HEK293 (cell line): ENCODE measurements at regions not wholly inside any gene's neighbourhood (a gene's known extent, or its start where the extent isn't known, plus 50 kb on each side); places are given as distances from the start of the nearest gene placed in this dataset.

ENCODE experiments used
- CTCF ChIA-PET: fragments of 350-600 bp; formaldehyde crosslinking; extraction: SDS; loops from one replicate; lab custom pipeline; 2021; ENCODE audit warnings: antibody characterized with exemption; lab: Yijun Ruan, JAX
- POLR2A ChIA-PET: fragments of 300-600 bp; formaldehyde crosslinking; extraction: SDS; loops from one replicate; lab custom pipeline; 2020; ENCODE audit warnings: antibody characterized with exemption, inconsistent platforms; lab: Yijun Ruan, JAX
- H3K27ac ChIP-seq: fragments of 200-500 bp; sonication (Bioruptor generic); 2 replicates; pipeline ENCODE4 v1.5.1; 2014; ENCODE audit warnings: low read depth, low read length, control low read depth, inconsistent platforms; ENCODE audit errors: extremely low read depth
- H3K36me3 ChIP-seq, 2 experiments: fragments of 200-500 bp in 1 of 2; sonication (Bioruptor generic) in 1 of 2; 1 replicate in 1 of 2; 2 replicates in 1 of 2; pipeline ENCODE4 v1.5.1; 2014 to 2017; ENCODE audit warnings: inconsistent platforms in 2 of 2, low read length in 2 of 2; ENCODE audit not compliant: control insufficient read depth in 2 of 2, insufficient read depth in 1 of 2
- H3K4me1 ChIP-seq: fragments of 200-500 bp; sonication (Bioruptor generic); 2 replicates; pipeline ENCODE4 v1.5.1; 2014; ENCODE audit warnings: mild to moderate bottlenecking, low read length, inconsistent platforms; ENCODE audit not compliant: control insufficient read depth, insufficient read depth
- H3K4me3 ChIP-seq: 2 replicates; pipeline ENCODE4 v1.5.1; 2011; ENCODE audit warnings: low read depth, mild to moderate bottlenecking, control low read depth, low read length, moderate library complexity
- H3K9me3 ChIP-seq: fragments of 200-500 bp; sonication (Bioruptor generic); 2 replicates; pipeline ENCODE4 v1.5.1; 2014; ENCODE audit warnings: low read depth, low read length, inconsistent platforms; ENCODE audit not compliant: control insufficient read depth, insufficient read depth
- EGR2 ChIP-seq: fragments of 450-650 bp; formaldehyde crosslinking; IDR thresholded peaks from 2 replicates; pipeline ENCODE4 v1.5.1; 2016; ENCODE audit warnings: low read depth, missing biosample characterization, missing genetic modification characterization
- KLF1 ChIP-seq: fragments of 450-650 bp; formaldehyde crosslinking; IDR thresholded peaks from 2 replicates; pipeline ENCODE4 v1.5.1; 2016; ENCODE audit warnings: missing biosample characterization, missing genetic modification characterization
- WT1 ChIP-seq: fragments of 450-650 bp; formaldehyde crosslinking; IDR thresholded peaks from 2 replicates; pipeline ENCODE4 v1.5.1; 2016; ENCODE audit warnings: missing biosample characterization, missing genetic modification characterization
- ZBTB17 ChIP-seq: fragments of 450-650 bp; formaldehyde crosslinking; IDR thresholded peaks from 2 replicates; pipeline ENCODE4 v1.5.1; 2016; ENCODE audit warnings: missing biosample characterization, missing genetic modification characterization
- ZBTB8A ChIP-seq: fragments of 450-650 bp; formaldehyde crosslinking; IDR thresholded peaks from 2 replicates; pipeline ENCODE4 v1.5.1; 2016; ENCODE audit warnings: missing biosample characterization, missing genetic modification characterization
- ZNF112 ChIP-seq: fragments of 450-650 bp; formaldehyde crosslinking; IDR thresholded peaks from 2 replicates; pipeline ENCODE4 v1.5.0; 2017; ENCODE audit warnings: missing biosample characterization, missing genetic modification characterization
- ZNF341 ChIP-seq: fragments of 450-650 bp; formaldehyde crosslinking; IDR thresholded peaks from 2 replicates; pipeline ENCODE4; 2016; ENCODE audit warnings: low read depth, missing biosample characterization, missing genetic modification characterization
- ZNF555 ChIP-seq: fragments of 450-650 bp; formaldehyde crosslinking; conservative IDR thresholded peaks from 2 replicates; pipeline ENCODE4 v1.5.1; 2017; ENCODE audit warnings: missing biosample characterization, mild to moderate bottlenecking, missing genetic modification characterization, inconsistent platforms
- ZNF626 ChIP-seq: fragments of 450-650 bp; sonication (Bioruptor Pico); formaldehyde crosslinking; IDR thresholded peaks from 2 replicates; pipeline ENCODE4 v1.5.1; 2018; ENCODE audit warnings: missing biosample characterization, missing genetic modification characterization, inconsistent platforms
- ZSCAN16 ChIP-seq: fragments of 450-650 bp; formaldehyde crosslinking; IDR thresholded peaks from 2 replicates; pipeline ENCODE4 v1.5.1; 2016; ENCODE audit warnings: missing biosample characterization, missing genetic modification characterization
- TF ChIP-seq, protein P1 (sequence below): fragments of 450-650 bp; formaldehyde crosslinking; IDR thresholded peaks from 2 replicates; pipeline ENCODE4 v1.5.1; 2016; ENCODE audit warnings: missing biosample characterization, missing genetic modification characterization
- TF ChIP-seq, protein P2 (sequence below): fragments of 450-650 bp; formaldehyde crosslinking; IDR thresholded peaks from 2 replicates; pipeline ENCODE4 v1.5.1; 2016; ENCODE audit warnings: missing biosample characterization, missing genetic modification characterization
- TF ChIP-seq, protein P3 (sequence below): fragments of 450-650 bp; formaldehyde crosslinking; IDR thresholded peaks from 2 replicates; pipeline ENCODE4 v1.5.1; 2016; ENCODE audit warnings: missing biosample characterization, missing genetic modification characterization
- TF ChIP-seq, protein P4 (sequence below): fragments of 450-650 bp; formaldehyde crosslinking; IDR thresholded peaks from 2 replicates; pipeline ENCODE4 v1.5.1; 2017; ENCODE audit warnings: missing biosample characterization, missing genetic modification characterization
- TF ChIP-seq, protein P5 (sequence below): fragments of 450-650 bp; formaldehyde crosslinking; IDR thresholded peaks from 2 replicates; pipeline ENCODE4 v1.5.1; 2016; ENCODE audit warnings: missing biosample characterization, missing genetic modification characterization, borderline replicate concordance
- TF ChIP-seq, protein P6 (sequence below): fragments of 450-650 bp; formaldehyde crosslinking; IDR thresholded peaks from 2 replicates; pipeline ENCODE4 v1.5.1; 2016; ENCODE audit warnings: missing biosample characterization, missing genetic modification characterization
- TF ChIP-seq, protein P7 (sequence below): fragments of 450-650 bp; formaldehyde crosslinking; IDR thresholded peaks from 2 replicates; pipeline ENCODE4 v1.5.1; 2016; ENCODE audit warnings: missing biosample characterization, missing genetic modification characterization

DNA sequence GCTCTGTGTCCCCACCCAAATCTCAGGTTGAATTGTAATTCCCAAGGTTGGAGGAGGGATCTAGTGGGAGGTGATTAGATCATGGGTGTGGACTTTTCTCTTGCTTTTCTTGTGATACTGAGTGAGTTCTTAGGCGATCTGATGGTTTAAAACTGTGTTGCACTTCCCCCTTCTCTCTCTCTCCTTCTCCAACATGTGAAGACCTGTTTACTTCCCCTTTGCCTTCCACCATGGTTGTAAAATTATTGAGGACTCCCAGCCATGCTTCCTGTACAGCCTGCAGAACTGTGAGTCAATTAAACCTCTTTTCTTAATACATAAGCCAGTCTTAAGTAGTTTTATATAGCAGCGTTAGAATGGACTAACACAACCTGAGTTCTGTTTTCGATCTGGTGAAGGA, 738.2 kb downstream of the ARAP2 start:
- no peaks in the 10 kb centered on the region for H3K36me3 ChIP-seq
- no peak overlapping the region for H3K27ac ChIP-seq
- TF ChIP-seq ZSCAN16 = no peak
- TF ChIP-seq, protein P1, sequence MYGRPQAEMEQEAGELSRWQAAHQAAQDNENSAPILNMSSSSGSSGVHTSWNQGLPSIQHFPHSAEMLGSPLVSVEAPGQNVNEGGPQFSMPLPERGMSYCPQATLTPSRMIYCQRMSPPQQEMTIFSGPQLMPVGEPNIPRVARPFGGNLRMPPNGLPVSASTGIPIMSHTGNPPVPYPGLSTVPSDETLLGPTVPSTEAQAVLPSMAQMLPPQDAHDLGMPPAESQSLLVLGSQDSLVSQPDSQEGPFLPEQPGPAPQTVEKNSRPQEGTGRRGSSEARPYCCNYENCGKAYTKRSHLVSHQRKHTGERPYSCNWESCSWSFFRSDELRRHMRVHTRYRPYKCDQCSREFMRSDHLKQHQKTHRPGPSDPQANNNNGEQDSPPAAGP (tag by site-specific recombination) = no peak
- H3K4me1 ChIP-seq = no peaks in the 10 kb centered on the region
- H3K4me3 ChIP-seq = no peak overlapping the region
- H3K9me3 ChIP-seq = no peaks in the 10 kb centered on the region
- POLR2A ChIA-PET = no interaction called here
- CTCF ChIA-PET = no interaction called here

DNA sequence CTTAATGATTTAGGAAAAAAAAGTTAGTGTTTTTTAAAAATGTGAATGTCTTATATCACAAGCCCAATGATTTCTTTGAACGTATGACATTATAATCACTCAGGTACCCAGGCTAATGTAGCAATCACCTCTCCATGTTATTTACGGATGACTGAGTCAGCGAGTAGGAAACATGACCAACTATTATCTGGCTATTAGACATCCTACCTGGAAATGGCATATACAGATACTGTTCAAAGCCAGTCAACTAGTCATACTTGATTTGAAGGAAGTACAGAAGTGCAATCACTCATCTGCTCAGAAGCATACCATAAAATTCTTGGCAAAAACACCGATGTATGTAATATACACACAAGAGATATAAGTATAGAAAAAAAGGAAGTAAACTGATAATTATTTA, 732.5 kb downstream of the ARAP2 start:
- ChIA-PET CTCF (no interaction called here), POLR2A (no interaction called here)
- Histone ChIP-seq H3K4me3 (no peak overlapping the region), H3K27ac (no peak overlapping the region), H3K36me3 (no peaks in the 10 kb centered on the region), H3K9me3 (no peaks in the 10 kb centered on the region), H3K4me1 (no peaks in the 10 kb centered on the region)
- TF ChIP-seq KLF1 (tag by site-specific recombination) (no peak), ZNF112 (tag by site-specific recombination) (no peak), ZNF626 (tag by site-specific recombination) (no peak), ZNF341 (tag by site-specific recombination) (no peak), ZBTB17 (tag by site-specific recombination) (no peak), ZBTB8A (tag by site-specific recombination) (no peak), WT1 (tag by site-specific recombination) (no peak), EGR2 (no peak), ZNF555 (tag by site-specific recombination) (no peak)
- TF ChIP-seq, protein P2, sequence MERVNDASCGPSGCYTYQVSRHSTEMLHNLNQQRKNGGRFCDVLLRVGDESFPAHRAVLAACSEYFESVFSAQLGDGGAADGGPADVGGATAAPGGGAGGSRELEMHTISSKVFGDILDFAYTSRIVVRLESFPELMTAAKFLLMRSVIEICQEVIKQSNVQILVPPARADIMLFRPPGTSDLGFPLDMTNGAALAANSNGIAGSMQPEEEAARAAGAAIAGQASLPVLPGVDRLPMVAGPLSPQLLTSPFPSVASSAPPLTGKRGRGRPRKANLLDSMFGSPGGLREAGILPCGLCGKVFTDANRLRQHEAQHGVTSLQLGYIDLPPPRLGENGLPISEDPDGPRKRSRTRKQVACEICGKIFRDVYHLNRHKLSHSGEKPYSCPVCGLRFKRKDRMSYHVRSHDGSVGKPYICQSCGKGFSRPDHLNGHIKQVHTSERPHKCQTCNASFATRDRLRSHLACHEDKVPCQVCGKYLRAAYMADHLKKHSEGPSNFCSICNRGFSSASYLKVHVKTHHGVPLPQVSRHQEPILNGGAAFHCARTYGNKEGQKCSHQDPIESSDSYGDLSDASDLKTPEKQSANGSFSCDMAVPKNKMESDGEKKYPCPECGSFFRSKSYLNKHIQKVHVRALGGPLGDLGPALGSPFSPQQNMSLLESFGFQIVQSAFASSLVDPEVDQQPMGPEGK (tag by site-specific recombination) = no peak
- TF ChIP-seq, protein P3, sequence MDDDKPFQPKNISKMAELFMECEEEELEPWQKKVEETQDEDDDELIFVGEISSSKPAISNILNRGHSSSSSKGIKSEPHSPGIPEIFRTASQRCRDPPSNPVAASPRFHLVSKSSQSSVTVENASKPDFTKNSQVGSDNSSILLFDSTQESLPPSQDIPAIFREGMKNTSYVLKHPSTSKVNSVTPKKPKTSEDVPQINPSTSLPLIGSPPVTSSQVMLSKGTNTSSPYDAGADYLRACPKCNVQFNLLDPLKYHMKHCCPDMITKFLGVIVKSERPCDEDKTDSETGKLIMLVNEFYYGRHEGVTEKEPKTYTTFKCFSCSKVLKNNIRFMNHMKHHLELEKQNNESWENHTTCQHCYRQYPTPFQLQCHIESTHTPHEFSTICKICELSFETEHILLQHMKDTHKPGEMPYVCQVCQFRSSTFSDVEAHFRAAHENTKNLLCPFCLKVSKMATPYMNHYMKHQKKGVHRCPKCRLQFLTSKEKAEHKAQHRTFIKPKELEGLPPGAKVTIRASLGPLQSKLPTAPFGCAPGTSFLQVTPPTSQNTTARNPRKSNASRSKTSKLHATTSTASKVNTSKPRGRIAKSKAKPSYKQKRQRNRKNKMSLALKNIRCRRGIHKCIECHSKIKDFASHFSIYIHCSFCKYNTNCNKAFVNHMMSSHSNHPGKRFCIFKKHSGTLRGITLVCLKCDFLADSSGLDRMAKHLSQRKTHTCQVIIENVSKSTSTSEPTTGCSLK (tag by site-specific recombination) = no peak
- TF ChIP-seq, protein P4, sequence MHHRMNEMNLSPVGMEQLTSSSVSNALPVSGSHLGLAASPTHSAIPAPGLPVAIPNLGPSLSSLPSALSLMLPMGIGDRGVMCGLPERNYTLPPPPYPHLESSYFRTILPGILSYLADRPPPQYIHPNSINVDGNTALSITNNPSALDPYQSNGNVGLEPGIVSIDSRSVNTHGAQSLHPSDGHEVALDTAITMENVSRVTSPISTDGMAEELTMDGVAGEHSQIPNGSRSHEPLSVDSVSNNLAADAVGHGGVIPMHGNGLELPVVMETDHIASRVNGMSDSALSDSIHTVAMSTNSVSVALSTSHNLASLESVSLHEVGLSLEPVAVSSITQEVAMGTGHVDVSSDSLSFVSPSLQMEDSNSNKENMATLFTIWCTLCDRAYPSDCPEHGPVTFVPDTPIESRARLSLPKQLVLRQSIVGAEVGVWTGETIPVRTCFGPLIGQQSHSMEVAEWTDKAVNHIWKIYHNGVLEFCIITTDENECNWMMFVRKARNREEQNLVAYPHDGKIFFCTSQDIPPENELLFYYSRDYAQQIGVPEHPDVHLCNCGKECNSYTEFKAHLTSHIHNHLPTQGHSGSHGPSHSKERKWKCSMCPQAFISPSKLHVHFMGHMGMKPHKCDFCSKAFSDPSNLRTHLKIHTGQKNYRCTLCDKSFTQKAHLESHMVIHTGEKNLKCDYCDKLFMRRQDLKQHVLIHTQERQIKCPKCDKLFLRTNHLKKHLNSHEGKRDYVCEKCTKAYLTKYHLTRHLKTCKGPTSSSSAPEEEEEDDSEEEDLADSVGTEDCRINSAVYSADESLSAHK = no peak
- TF ChIP-seq, protein P5, sequence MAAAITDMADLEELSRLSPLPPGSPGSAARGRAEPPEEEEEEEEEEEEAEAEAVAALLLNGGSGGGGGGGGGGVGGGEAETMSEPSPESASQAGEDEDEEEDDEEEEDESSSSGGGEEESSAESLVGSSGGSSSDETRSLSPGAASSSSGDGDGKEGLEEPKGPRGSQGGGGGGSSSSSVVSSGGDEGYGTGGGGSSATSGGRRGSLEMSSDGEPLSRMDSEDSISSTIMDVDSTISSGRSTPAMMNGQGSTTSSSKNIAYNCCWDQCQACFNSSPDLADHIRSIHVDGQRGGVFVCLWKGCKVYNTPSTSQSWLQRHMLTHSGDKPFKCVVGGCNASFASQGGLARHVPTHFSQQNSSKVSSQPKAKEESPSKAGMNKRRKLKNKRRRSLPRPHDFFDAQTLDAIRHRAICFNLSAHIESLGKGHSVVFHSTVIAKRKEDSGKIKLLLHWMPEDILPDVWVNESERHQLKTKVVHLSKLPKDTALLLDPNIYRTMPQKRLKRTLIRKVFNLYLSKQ = no peak
- TF ChIP-seq, protein P6, sequence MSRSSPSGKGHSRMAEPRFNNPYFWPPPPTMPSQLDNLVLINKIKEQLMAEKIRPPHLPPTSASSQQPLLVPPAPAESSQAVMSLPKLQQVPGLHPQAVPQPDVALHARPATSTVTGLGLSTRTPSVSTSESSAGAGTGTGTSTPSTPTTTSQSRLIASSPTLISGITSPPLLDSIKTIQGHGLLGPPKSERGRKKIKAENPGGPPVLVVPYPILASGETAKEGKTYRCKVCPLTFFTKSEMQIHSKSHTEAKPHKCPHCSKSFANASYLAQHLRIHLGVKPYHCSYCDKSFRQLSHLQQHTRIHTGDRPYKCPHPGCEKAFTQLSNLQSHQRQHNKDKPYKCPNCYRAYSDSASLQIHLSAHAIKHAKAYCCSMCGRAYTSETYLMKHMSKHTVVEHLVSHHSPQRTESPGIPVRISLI (tag by site-specific recombination) = no peak
- TF ChIP-seq, protein P7, sequence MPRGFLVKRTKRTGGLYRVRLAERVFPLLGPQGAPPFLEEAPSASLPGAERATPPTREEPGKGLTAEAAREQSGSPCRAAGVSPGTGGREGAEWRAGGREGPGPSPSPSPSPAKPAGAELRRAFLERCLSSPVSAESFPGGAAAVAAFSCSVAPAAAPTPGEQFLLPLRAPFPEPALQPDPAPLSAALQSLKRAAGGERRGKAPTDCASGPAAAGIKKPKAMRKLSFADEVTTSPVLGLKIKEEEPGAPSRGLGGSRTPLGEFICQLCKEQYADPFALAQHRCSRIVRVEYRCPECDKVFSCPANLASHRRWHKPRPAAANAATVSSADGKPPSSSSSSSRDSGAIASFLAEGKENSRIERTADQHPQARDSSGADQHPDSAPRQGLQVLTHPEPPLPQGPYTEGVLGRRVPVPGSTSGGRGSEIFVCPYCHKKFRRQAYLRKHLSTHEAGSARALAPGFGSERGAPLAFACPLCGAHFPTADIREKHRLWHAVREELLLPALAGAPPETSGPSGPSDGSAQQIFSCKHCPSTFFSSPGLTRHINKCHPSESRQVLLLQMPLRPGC (tag by site-specific recombination) = no peak
